DOHH2 (cell line): ENCODE measurements at regions not wholly inside any gene's neighbourhood (a gene's known extent, or its start where the extent isn't known, plus 50 kb on each side); places are given as distances from the start of the nearest gene placed in this dataset.

Experiments
- EZH2phosphoT487 ChIP-seq: fragments of 200-600 bp; sonication (generic); IDR thresholded peaks from 2 replicates; pipeline ENCODE4 v1.6.1; 2017; ENCODE audit warnings: borderline replicate concordance, mild to moderate bottlenecking, antibody characterized with exemption, low read length, moderate library complexity, mixed read lengths
- TF ChIP-seq, protein P1 (sequence below): fragments of 200-600 bp; sonication (generic); IDR thresholded peaks from one replicate; pipeline ENCODE4 v1.5.1; 2014; ENCODE audit warnings: antibody characterized with exemption, mild to moderate bottlenecking, low read depth, low read length; ENCODE audit not compliant: poor library complexity, severe bottlenecking

DNA sequence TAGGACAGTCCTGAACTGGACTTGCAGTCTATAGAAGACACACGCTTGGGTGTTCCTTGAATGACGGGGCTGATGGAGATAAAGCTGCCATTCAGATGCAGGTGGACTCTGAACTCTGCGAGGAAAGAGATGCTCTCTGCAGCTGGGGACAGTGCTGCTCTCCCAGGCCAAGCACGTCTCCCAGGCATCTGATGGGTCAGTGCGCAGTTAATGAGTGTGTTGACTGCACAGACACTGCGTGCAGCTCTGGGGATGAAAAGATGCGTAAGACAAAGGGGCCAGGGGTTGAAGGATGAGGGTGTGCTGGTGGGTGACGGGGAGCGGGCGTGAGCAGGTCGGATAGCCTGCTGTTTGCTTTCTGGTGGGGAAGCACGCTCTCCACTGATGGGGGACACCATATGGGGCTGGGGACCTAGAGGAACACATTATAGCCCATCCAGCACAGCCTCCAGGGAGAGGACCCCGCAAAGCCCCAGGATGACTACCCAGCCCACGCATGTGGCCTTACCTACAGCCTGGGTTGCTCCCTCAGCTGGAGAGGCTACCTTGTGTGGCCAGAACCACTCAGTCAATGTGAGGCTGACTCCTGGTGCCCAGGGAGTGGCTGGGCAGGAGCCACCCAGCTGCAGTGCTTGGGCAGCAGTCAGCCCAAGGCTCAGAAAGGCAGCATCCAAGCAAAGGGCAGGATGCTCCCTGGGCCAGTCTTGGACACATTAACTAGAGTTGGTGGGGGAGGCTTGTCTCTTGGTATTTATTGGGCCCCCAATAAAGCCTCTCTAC, 246.3 kb downstream of the RBFOX3 start:
- TF ChIP-seq, protein P1, sequence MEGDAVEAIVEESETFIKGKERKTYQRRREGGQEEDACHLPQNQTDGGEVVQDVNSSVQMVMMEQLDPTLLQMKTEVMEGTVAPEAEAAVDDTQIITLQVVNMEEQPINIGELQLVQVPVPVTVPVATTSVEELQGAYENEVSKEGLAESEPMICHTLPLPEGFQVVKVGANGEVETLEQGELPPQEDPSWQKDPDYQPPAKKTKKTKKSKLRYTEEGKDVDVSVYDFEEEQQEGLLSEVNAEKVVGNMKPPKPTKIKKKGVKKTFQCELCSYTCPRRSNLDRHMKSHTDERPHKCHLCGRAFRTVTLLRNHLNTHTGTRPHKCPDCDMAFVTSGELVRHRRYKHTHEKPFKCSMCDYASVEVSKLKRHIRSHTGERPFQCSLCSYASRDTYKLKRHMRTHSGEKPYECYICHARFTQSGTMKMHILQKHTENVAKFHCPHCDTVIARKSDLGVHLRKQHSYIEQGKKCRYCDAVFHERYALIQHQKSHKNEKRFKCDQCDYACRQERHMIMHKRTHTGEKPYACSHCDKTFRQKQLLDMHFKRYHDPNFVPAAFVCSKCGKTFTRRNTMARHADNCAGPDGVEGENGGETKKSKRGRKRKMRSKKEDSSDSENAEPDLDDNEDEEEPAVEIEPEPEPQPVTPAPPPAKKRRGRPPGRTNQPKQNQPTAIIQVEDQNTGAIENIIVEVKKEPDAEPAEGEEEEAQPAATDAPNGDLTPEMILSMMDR, result no peak
- no peak for TF ChIP-seq EZH2phosphoT487
